HL-60 (cell line): ENCODE measurements at regions not wholly inside any gene's neighbourhood (a gene's known extent, or its start where the extent isn't known, plus 50 kb on each side); places are given as distances from the start of the nearest gene placed in this dataset.

ENCODE experiments used
- DNase-seq, 2 experiments: peaks; one replicate each; pipeline ENCODE4 v3.0.0-alpha.2; 2010 to 2020; ENCODE audit warnings: low read depth in 1 of 2, low spot score in 1 of 2
- H3K27ac ChIP-seq: fragments of 250-450 bp; sonication (Bioruptor Pico); replicated peaks from 2 replicates; pipeline ENCODE4 v1.5.1; 2020; ENCODE audit warnings: mild to moderate bottlenecking, moderate library complexity
- H3K27me3 ChIP-seq: fragments of 250-450 bp; sonication (Bioruptor Pico); 2 replicates; pipeline ENCODE4 v1.5.1; 2021; ENCODE audit warnings: mild to moderate bottlenecking, moderate library complexity; ENCODE audit not compliant: insufficient read depth, poor library complexity, severe bottlenecking
- H3K4me3 ChIP-seq: replicated peaks from 2 replicates; pipeline ENCODE4 v1.5.1; 2011; ENCODE audit warnings: mild to moderate bottlenecking, control low read depth, low read length; ENCODE audit not compliant: insufficient read depth
- CTCF ChIP-seq: IDR thresholded peaks from one replicate; pipeline ENCODE4 v1.5.1; 2011; ENCODE audit warnings: low read length, control low read depth, inconsistent platforms; ENCODE audit not compliant: insufficient read depth
- GABPA ChIP-seq: IDR thresholded peaks from 2 replicates; pipeline ENCODE4 v1.6.1; 2012; ENCODE audit warnings: low read depth
- POLR2AphosphoS5 ChIP-seq: IDR thresholded peaks from 2 replicates; pipeline ENCODE4 v1.6.1; 2012; ENCODE audit warnings: low read depth
- SPI1 ChIP-seq: IDR thresholded peaks from 2 replicates; pipeline ENCODE4 v1.6.1; 2012; ENCODE audit warnings: low read depth, mild to moderate bottlenecking, borderline replicate concordance
- TF ChIP-seq, protein P1 (sequence below): IDR thresholded peaks from 2 replicates; pipeline ENCODE4 v1.6.1; 2012; ENCODE audit warnings: low read depth; ENCODE audit not compliant: insufficient replicate concordance

DNA sequence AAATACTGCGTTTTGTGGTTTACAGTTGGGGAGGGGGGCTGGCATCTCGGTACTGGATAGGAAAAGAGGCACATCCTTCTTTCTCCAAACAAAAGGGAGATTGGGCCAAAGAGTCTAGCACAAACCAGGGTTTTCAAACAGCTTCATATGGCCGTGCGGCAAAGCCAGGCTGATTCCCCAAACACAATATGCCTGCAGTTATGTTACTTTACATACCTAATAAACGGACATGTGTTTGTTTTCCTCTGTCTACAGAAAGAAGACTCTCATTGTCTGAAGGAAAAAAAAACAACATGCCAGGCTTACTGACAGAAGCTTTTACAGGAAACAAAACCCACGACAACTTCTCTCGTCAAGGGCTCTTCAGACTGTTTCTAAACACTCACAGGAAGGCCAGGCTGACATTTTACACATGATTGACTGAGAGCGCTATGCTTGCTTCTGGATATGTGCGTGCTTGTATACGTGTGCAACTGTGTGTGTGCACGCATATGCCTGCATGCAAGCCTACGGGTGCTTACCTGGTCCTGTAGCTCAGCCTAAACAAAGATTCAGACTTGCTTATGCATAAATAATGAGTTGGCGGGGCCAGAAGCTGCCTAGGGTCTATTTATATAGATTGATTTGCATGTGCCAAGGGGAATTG, 461.0 kb upstream of the C16orf82 start:
- no peak for DNase-seq
- Histone ChIP-seq H3K27ac (no peak overlapping the region), H3K27me3 (no peaks in the 10 kb centered on the region), H3K4me3 (no peak overlapping the region)
- TF ChIP-seq GABPA = no peak
- no peak for TF ChIP-seq SPI1
- TF ChIP-seq, protein P1, sequence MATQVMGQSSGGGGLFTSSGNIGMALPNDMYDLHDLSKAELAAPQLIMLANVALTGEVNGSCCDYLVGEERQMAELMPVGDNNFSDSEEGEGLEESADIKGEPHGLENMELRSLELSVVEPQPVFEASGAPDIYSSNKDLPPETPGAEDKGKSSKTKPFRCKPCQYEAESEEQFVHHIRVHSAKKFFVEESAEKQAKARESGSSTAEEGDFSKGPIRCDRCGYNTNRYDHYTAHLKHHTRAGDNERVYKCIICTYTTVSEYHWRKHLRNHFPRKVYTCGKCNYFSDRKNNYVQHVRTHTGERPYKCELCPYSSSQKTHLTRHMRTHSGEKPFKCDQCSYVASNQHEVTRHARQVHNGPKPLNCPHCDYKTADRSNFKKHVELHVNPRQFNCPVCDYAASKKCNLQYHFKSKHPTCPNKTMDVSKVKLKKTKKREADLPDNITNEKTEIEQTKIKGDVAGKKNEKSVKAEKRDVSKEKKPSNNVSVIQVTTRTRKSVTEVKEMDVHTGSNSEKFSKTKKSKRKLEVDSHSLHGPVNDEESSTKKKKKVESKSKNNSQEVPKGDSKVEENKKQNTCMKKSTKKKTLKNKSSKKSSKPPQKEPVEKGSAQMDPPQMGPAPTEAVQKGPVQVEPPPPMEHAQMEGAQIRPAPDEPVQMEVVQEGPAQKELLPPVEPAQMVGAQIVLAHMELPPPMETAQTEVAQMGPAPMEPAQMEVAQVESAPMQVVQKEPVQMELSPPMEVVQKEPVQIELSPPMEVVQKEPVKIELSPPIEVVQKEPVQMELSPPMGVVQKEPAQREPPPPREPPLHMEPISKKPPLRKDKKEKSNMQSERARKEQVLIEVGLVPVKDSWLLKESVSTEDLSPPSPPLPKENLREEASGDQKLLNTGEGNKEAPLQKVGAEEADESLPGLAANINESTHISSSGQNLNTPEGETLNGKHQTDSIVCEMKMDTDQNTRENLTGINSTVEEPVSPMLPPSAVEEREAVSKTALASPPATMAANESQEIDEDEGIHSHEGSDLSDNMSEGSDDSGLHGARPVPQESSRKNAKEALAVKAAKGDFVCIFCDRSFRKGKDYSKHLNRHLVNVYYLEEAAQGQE = no peak
- no peak for TF ChIP-seq CTCF
- no peak for TF ChIP-seq POLR2AphosphoS5

GRCh38 chr16:26606381-26607150, 460.2 kb upstream of the C16orf82 start:
- no peaks in the 10 kb centered on the region for H3K27me3 ChIP-seq
- TF ChIP-seq SPI1 (no peak), CTCF (no peak), GABPA (no peak), POLR2AphosphoS5 (no peak)
- TF ChIP-seq, protein P1 = no peak
- no peak overlapping the region for H3K27ac ChIP-seq
- no peak for DNase-seq
- H3K4me3 ChIP-seq = no peak overlapping the region

DNA sequence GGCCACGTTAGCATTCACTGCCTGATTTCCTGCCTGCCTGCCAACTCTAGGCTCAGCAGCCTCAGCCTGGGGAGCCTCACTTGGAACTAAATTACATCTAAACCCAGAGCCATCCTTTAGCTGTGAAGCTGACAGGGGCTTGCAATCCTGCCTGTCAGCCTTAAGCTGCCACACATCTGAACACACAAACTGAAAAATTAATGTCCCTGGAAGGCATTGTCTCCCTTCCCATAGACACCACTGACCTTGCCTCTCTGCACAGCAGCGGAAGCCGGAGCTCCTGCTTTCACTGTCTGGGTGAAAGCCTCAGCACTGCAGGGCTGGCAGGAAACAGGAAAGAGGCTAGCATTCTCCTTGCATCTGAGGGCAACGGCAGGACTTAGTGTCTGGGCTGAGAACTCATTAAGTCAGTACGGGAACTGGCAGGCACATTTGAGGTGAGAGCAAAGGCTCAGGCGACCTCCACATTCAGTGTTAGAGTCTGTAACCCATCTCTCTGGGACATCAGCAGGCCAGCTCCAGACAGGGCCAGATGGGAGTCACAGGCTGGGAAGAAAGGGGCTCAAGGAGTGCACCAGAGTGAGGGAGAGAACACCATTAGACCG, 452.4 kb upstream of the C16orf82 start:
- H3K27ac ChIP-seq = no peak overlapping the region

More for the DNA sequence above, 452.4 kb upstream of the C16orf82 start:
- Histone ChIP-seq H3K4me3 (no peak overlapping the region), H3K27me3 (no peaks in the 10 kb centered on the region)
- TF ChIP-seq, protein P1 = no peak
- TF ChIP-seq CTCF = no peak
- TF ChIP-seq POLR2AphosphoS5 = no peak
- no peak for TF ChIP-seq SPI1
- no peak for TF ChIP-seq GABPA
- no peak for DNase-seq
